PC-9 (cell line): ENCODE measurements at regions not wholly inside any gene's neighbourhood (a gene's known extent, or its start where the extent isn't known, plus 50 kb on each side); places are given as distances from the start of the nearest gene placed in this dataset.
A peak's percentile ranks its signal among the peaks of the same experiment; 100 is the strongest.
"Not testable (repeated sequence)": the region's sequence is repeated elsewhere in the genome, so short reads cannot be mapped to it uniquely, and the experiment has no call there.

Experiments
- BruUV-seq: library from RNA; stranded (reverse); fragments of 400-500 nt; replicated peaks from 2 replicates; lab custom pipeline; 2021; lab: Mats Ljungman, UMichigan
- CTCF ChIA-PET: fragments of 300-600 bp; sonication (Branson Sonifier 250); formaldehyde crosslinking; loops from one replicate; lab custom pipeline; 2022; ENCODE audit warnings: antibody characterized with exemption; lab: Charles Lee
- POLR2A ChIA-PET: fragments of 300-600 bp; sonication (Branson Sonifier 250); formaldehyde crosslinking; loops from one replicate; lab custom pipeline; 2022; ENCODE audit warnings: antibody characterized with exemption; ENCODE audit not compliant: unreplicated experiment; lab: Charles Lee
- DNase-seq, 2 experiments: peaks; one replicate each; pipeline versions ENCODE4 v3.0.0 to v3.0.0-alpha.2; 2015 to 2022; ENCODE audit warnings: mixed read lengths in 1 of 2
- H2AFZ ChIP-seq: fragments of 200-600 bp; sonication (generic); 2 replicates; pipeline ENCODE4 v1.8.1; 2017; ENCODE audit warnings: antibody characterized with exemption
- H3F3A ChIP-seq: fragments of 200-600 bp; sonication (generic); 2 replicates; pipeline ENCODE4 v1.8.1; 2017; ENCODE audit warnings: antibody characterized with exemption, mild to moderate bottlenecking, low read depth; ENCODE audit not compliant: insufficient read depth
- H3K27ac ChIP-seq: fragments of 200-600 bp; sonication (generic); 2 replicates; pipeline ENCODE4 v1.6.1; 2016; ENCODE audit warnings: mixed run types
- H3K27me3 ChIP-seq: fragments of 200-600 bp; sonication (generic); 2 replicates; pipeline ENCODE4 v1.6.1; 2016; ENCODE audit warnings: low read depth, mixed run types; ENCODE audit not compliant: insufficient read depth
- H3K36me3 ChIP-seq: fragments of 200-600 bp; sonication (generic); 2 replicates; pipeline ENCODE4 v1.6.1; 2016; ENCODE audit warnings: low read depth, mixed run types
- H3K4me1 ChIP-seq: fragments of 200-600 bp; sonication (generic); replicated peaks from 2 replicates; pipeline ENCODE4 v1.6.1; 2016; ENCODE audit warnings: mixed run types; ENCODE audit not compliant: insufficient read depth
- H3K4me2 ChIP-seq: fragments of 200-600 bp; sonication (generic); 2 replicates; pipeline ENCODE4 v1.6.1; 2017; ENCODE audit warnings: mixed run types
- H3K4me3 ChIP-seq: fragments of 200-600 bp; sonication (generic); 2 replicates; pipeline ENCODE4 v1.6.1; 2016; ENCODE audit warnings: mixed run types
- H3K79me2 ChIP-seq: fragments of 200-600 bp; sonication (generic); 2 replicates; pipeline ENCODE4 v1.6.1; 2017; ENCODE audit warnings: low read depth, mixed run types
- H3K9me2 ChIP-seq: fragments of 200-600 bp; sonication (generic); 2 replicates; pipeline ENCODE4 v1.8.1; 2017; ENCODE audit warnings: mild to moderate bottlenecking; ENCODE audit not compliant: insufficient read depth
- H3K9me3 ChIP-seq: fragments of 200-600 bp; sonication (generic); 2 replicates; pipeline ENCODE4 v1.8.1; 2016; ENCODE audit warnings: low read depth; ENCODE audit not compliant: insufficient read depth
- H4K20me1 ChIP-seq: fragments of 200-600 bp; sonication (generic); 2 replicates; pipeline ENCODE4 v1.8.1; 2017; ENCODE audit not compliant: insufficient read depth
- CTCF ChIP-seq: fragments of 200-600 bp; sonication (generic); conservative IDR thresholded peaks from 2 replicates; pipeline ENCODE4 v1.6.1; 2017; ENCODE audit warnings: mixed run types, antibody characterized with exemption, mild to moderate bottlenecking, moderate library complexity
- EZH2 ChIP-seq: fragments of 200-600 bp; sonication (generic); IDR thresholded peaks from 2 replicates; pipeline ENCODE4 v1.8.0; 2017; ENCODE audit warnings: antibody characterized with exemption, low read depth
- intact Hi-C: fragments of 100-400 bp; cut with micrococcal nuclease; formaldehyde crosslinking; loops from one replicate; pipeline ENCODE4 v1.10.0; 2022; ENCODE audit not compliant: unreplicated experiment

DNA sequence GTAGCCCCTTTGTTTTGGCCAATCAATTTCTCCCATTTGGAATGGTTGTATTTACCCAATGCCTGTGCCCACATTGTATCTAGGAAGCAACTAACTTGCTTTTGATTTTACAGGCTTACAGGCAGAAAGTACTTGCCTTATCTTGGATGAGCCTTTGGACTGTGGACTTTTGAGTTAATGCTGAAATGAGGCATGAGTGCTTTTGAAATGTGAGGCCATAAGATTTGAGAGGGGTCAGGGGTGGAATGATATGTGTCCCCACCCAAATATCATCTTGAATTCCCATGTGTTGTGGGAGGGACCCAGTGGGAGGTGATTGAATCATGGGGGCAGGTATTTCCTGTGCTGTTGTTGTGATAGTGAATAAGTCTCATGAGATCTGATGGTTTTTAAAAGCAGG is 629.4 kb downstream of the RFPL4B start:
- H3K9me3 ChIP-seq = peaks cover 24% of the 10 kb centered on the region
- H3K4me3 ChIP-seq, intact Hi-C loops, H3K27me3 ChIP-seq, CTCF ChIA-PET, H3K36me3 ChIP-seq, BruUV-seq, H3K9me2 ChIP-seq, H4K20me1 ChIP-seq, H3K79me2 ChIP-seq, H3F3A ChIP-seq, DNase-seq, H3K27ac ChIP-seq, POLR2A ChIA-PET, H2AFZ ChIP-seq, H3K4me2 ChIP-seq: not testable (repeated sequence)
- peaks cover 11% of the 10 kb centered on the region; the same call in 1 of the 2 replicates for H3K4me1 ChIP-seq

DNA sequence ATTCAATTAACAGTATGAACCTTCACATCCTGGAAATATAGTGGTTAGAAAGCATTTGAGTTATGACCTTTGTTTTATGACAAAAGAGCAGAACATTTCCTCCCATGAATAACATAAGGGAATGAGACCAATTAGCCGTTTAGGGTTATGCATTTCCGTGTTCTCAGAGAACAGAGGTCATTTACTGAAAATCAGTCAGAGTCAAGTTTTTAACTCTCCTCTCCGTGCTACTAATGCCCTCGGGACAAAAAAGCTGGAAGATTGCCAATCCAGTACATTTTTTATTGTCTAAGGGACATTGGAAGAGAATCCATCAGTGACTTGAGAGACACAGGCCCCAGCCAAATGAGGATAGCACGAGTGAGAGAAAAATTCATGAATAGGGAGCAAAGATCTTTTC is 632.7 kb downstream of the RFPL4B start:
- Histone ChIP-seq H3K27ac (0 out of 2 replicates have a peak overlapping the region, but pooled peaks have one; percentile 10), H3K27me3 (no peaks in the 10 kb centered on the region), H3K4me2 (peak overlapping the region; percentile 14; the same call in 1 of the 2 replicates), H3K9me2 (no peaks in the 10 kb centered on the region), H2AFZ (0 out of 2 replicates have a peak overlapping the region, but pooled peaks have one; percentile 48), H3K9me3 (peaks cover 30% of the 10 kb centered on the region), H3K79me2 (no peaks in the 10 kb centered on the region), H3K36me3 (no peaks in the 10 kb centered on the region), H3K4me1 (peaks cover 31% of the 10 kb centered on the region), H3K4me3 (no peak overlapping the region), H3F3A (peaks cover 15% of the 10 kb centered on the region; the same call in 1 of the 2 replicates), H4K20me1 (no peaks in the 10 kb centered on the region)
- peak; percentile 8 to 62 for DNase-seq
- intact Hi-C loops = no loop called here
- ChIA-PET CTCF (no interaction called here), POLR2A (no interaction called here)
- BruUV-seq = no TSS peak
- TF ChIP-seq EZH2 = no peak
- TF ChIP-seq CTCF = no peak

- Histone ChIP-seq H3F3A (peaks cover 15% of the 10 kb centered on the region; the same call in 1 of the 2 replicates), H3K36me3 (no peaks in the 10 kb centered on the region), H3K9me3 (peaks cover 27% of the 10 kb centered on the region), H3K4me3 (no peak overlapping the region), H3K27ac (no peak overlapping the region), H3K4me1 (peaks cover 33% of the 10 kb centered on the region), H3K4me2 (no peak overlapping the region), H3K27me3 (no peaks in the 10 kb centered on the region), H3K79me2 (no peaks in the 10 kb centered on the region), H3K9me2 (no peaks in the 10 kb centered on the region), H2AFZ (no peak overlapping the region), H4K20me1 (no peaks in the 10 kb centered on the region)
- no peak for TF ChIP-seq EZH2
- TF ChIP-seq CTCF = no peak
- ChIA-PET POLR2A (no interaction called here), CTCF (no interaction called here)
- DNase-seq = no peak
- intact Hi-C loops = no loop called here
- BruUV-seq = no TSS peak
Observed at GRCh38 chr6:112980676-112981075, 633.5 kb downstream of the RFPL4B start.
